ENCODE measurements at regions not wholly inside any gene's neighbourhood (a gene's known extent, or its start where the extent isn't known, plus 50 kb on each side); places are given as distances from the start of the nearest gene placed in this dataset.

DNA sequence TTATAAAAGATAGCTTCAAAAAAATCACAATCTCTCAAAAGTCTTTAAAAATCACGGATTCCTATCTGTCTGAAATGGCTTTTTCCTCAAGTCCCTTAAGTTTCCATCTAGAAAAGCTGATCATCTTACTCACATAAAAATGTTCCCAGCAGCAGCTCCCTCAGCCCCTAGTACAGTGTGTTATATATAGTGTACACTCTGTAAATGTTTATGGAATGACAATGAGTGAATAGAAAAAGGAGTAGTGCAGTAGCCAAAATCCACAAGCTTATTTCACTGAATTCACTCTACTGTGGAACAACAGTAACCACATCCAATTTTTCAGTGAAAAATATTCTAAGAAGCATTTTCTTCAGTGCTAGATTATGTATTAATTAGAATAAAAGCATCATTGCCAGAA is 609.4 kb downstream of the DTWD2 start:
- TF ChIP-seq, protein P1, sequence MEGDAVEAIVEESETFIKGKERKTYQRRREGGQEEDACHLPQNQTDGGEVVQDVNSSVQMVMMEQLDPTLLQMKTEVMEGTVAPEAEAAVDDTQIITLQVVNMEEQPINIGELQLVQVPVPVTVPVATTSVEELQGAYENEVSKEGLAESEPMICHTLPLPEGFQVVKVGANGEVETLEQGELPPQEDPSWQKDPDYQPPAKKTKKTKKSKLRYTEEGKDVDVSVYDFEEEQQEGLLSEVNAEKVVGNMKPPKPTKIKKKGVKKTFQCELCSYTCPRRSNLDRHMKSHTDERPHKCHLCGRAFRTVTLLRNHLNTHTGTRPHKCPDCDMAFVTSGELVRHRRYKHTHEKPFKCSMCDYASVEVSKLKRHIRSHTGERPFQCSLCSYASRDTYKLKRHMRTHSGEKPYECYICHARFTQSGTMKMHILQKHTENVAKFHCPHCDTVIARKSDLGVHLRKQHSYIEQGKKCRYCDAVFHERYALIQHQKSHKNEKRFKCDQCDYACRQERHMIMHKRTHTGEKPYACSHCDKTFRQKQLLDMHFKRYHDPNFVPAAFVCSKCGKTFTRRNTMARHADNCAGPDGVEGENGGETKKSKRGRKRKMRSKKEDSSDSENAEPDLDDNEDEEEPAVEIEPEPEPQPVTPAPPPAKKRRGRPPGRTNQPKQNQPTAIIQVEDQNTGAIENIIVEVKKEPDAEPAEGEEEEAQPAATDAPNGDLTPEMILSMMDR (IDR thresholded peaks at IDR 0.05; ENCODE audit: extremely low read depth in 1 of 2, insufficient read depth in 1 of 2, low read depth in 1 of 2, low read length in 2 of 2): no peak
- TF ChIP-seq, protein P2, sequence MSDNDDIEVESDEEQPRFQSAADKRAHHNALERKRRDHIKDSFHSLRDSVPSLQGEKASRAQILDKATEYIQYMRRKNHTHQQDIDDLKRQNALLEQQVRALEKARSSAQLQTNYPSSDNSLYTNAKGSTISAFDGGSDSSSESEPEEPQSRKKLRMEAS (IDR thresholded peaks at IDR 0.05; ENCODE audit: insufficient read depth, insufficient read length): no peak
- TF ChIP-seq MYC (IDR thresholded peaks at IDR 0.05; ENCODE audit: low read depth, low read length) (no peak), POLR2AphosphoS5 (IDR thresholded peaks at IDR 0.05; ENCODE audit: insufficient read depth, low read depth, low read length) (no peak), EZH2 (IDR thresholded peaks at IDR 0.05; ENCODE audit: borderline replicate concordance, low read depth, low read length, severe bottlenecking) (no peak), POLR2A (IDR thresholded peaks at IDR 0.05; ENCODE audit: low read depth, low read length) (no peak), JUN (IDR thresholded peaks at IDR 0.05; ENCODE audit: borderline replicate concordance, insufficient read depth, insufficient read length, low read depth) (no peak), FOS (IDR thresholded peaks at IDR 0.05; ENCODE audit: borderline replicate concordance, insufficient read depth, low read length) (no peak), GATA2 (IDR thresholded peaks at IDR 0.05; ENCODE audit: insufficient read depth, insufficient read length, low read depth, low read length) (no peak)
